ENCODE measurements at regions not wholly inside any gene's neighbourhood (a gene's known extent, or its start where the extent isn't known, plus 50 kb on each side); places are given as distances from the start of the nearest gene placed in this dataset.

DNA sequence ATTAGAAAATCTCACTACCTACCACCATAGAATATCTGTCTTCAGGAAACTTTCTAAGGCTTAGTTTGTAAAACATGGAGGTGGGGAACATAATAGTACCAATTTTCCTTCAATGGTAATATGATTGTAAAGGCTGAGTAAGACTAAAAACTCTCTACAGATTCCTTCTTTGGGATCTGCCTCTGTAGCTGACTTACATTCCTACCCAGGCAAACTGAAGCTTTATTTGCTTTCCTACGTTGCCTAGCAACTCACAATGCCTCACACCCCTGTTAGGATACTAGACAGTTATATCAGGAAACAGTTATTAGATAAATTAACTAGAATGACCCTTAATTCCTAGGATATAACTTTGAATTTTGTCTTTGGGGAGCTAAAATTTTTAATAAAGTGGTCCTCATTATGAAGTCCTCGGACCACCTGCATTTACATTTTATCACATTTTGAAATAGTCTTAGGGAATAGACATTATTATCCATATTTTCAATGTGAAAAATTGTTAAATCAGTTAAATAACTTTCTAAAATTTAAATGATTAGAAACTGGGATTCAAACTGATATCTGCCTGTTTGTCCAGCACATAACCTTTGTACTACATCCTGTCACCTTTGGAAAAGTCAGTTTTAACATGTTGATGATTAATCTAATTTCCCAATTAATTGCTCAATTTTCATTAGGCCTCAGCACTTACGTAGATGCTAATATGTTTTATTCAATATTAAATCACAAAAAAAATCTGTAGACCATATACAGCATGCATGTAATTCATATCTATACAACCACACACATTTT lies 591.4 kb downstream of the RNF144B start:
- H3K27me3 Mint-ChIP-seq: no peaks in the 10 kb centered on the region
- DNase-seq: no peak
- no peak for ATAC-seq

GRCh38 chr6:18985061-18985460 lies 597.9 kb downstream of the RNF144B start:
- ATAC-seq: no peak
- no peak overlapping the region for H3K4me3 Mint-ChIP-seq
- no peak for DNase-seq
- H3K27ac Mint-ChIP-seq: no peak overlapping the region
- no peaks in the 10 kb centered on the region for H3K4me1 Mint-ChIP-seq
- H3K27me3 Mint-ChIP-seq: no peaks in the 10 kb centered on the region
- peaks cover 0 to 5% of the 10 kb centered on the region in 2 donors for H3K9me3 Mint-ChIP-seq

More for the DNA sequence above, 591.4 kb downstream of the RNF144B start:
- H3K4me1 Mint-ChIP-seq: no peaks in the 10 kb centered on the region
- no peak overlapping the region for H3K4me3 Mint-ChIP-seq
- H3K27ac Mint-ChIP-seq: no peak overlapping the region
- H3K9me3 Mint-ChIP-seq: peaks cover 0 to 5% of the 10 kb centered on the region in 2 donors

DNA sequence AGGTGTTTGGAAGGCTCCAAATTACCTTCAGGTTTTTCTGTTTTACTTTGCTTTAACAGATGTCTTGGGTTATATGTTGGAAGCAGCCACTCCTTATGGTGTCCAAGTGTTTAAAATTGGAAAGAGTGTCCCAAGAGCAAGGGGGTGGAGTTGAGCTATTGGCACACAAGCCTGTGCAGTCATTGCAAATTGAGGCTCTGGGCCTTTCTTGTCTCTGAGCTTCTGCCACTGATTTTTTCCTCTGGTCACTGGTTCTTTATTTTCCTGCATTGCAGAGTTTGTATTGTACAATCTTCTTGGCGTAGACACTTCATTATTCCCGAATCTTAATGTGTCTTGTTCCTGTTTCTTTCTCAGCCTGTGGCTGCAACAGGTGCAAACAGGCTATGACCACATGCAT lies 598.8 kb downstream of the RNF144B start:
- H3K9me3 Mint-ChIP-seq: peaks cover 0 to 5% of the 10 kb centered on the region in 2 donors
- H3K27me3 Mint-ChIP-seq: peaks cover 5% of the 10 kb centered on the region
- ATAC-seq (no peak), DNase-seq (no peak)
- H3K27ac Mint-ChIP-seq: no peak overlapping the region
- H3K4me3 Mint-ChIP-seq: no peak overlapping the region
- no peaks in the 10 kb centered on the region for H3K4me1 Mint-ChIP-seq

- no peaks in the 10 kb centered on the region for H3K4me1 Mint-ChIP-seq
- ATAC-seq (no peak), DNase-seq (no peak)
- peaks cover 8% of the 10 kb centered on the region for H3K27me3 Mint-ChIP-seq
- no peaks in the 10 kb centered on the region for H3K9me3 Mint-ChIP-seq
- H3K27ac Mint-ChIP-seq: no peak overlapping the region
- no peak overlapping the region for H3K4me3 Mint-ChIP-seq
These were observed 601.5 kb downstream of the RNF144B start for GRCh38 chr6:18988636-18989035.

DNA sequence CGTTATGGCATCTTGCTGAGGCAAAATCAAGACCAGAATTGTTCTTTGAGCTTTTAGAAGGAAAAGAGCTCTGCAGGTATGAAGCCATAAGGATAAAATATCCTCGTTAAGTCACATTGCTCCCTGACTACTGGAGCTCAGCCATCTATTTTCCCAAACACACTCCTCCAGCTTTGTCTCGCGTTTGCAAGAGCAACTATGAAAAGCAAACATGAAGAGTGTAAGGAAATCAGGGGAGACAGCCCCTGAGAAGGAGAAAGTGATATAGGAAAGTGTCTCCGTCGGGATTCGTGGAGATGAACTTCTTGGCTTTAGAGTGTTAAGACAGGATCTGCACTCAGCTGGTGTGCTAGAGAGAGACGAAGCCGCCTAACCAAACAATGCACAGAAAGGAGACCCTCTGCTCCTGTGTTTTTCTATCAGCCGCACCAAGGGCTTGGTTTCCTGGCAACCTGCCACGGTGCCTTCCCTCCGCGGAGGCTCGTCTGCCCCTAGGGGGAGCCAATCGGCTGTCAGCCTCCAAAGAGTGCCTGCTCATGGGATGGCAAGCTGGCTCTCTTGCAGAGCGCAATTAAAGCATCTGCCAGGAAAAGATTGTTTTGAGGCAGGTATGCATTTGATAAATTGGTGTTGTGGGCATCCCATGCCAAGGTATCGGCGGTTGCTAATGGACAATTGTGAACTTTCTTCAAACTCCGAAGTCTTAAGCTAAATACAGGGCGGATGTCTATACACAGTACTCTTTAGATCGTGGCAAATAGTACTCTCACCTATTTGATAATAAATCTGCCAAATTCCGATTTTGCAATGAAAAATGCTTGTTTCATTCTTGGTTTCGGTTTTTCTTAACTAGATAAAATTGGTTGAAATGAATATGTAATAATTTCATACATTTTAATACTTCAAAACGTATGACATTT lies 603.2 kb downstream of the RNF144B start:
- Mint-ChIP-seq H3K4me3 (no peak overlapping the region), H3K27me3 (peaks cover 8% of the 10 kb centered on the region), H3K4me1 (no peaks in the 10 kb centered on the region), H3K9me3 (peaks cover 0 to 8% of the 10 kb centered on the region in 2 donors), H3K27ac (no peak overlapping the region)
- DNase-seq: peak; percentile 18 to 23
- no peak for ATAC-seq

- Mint-ChIP-seq H3K27me3 (no peaks in the 10 kb centered on the region), H3K4me3 (no peak overlapping the region), H3K27ac (no peak overlapping the region), H3K4me1 (no peaks in the 10 kb centered on the region), H3K9me3 (peaks cover 0 to 22% of the 10 kb centered on the region in 2 donors)
- no peak for DNase-seq
- ATAC-seq: no peak
These were observed 610.3 kb downstream of the RNF144B start for GRCh38 chr6:18997375-18997826.

GRCh38 chr6:19002976-19003560 lies 615.9 kb downstream of the RNF144B start:
- Mint-ChIP-seq H3K9me3 (no peaks in the 10 kb centered on the region), H3K27me3 (no peaks in the 10 kb centered on the region), H3K27ac (no peak overlapping the region), H3K4me1 (no peaks in the 10 kb centered on the region), H3K4me3 (no peak overlapping the region)
- DNase-seq (no peak), ATAC-seq (no peak)

DNA sequence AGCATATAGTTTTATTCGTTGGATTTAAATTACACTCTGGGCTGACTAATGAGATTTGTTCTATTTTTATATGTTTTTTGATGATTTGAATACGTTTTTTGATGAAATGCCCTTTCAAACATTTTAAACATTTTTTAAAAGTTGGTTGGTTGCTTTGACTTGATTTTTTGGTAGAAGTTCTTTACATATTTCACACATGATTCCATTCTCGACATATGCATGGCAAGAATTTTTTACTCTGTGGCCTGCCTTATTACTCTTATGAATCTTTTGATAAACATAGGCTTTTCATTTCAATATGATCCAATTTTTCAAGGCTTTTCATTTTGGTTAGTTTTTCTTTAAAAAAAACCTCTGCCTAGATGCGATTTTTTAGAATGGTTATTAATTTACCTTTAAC lies 617.0 kb downstream of the RNF144B start:
- H3K27me3 Mint-ChIP-seq: no peaks in the 10 kb centered on the region

DNA sequence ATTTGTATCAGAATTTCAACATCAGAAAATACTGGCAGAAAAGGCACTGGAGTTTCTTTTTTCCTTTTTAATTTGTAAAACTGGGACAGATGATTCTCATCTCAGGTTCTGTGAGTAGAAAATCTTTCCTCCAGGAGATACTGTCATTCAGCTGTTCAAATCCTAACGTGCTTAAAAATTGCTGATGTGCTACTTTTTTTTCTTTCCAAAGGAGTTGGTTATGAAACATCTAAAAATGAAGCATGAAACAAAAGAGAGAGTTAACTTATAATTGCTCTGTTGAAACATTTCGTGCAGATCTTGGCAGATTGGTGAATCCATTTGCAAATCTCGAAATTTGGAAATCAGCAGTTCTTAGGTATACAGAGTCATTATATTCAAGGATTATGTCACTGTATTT lies 622.6 kb downstream of the RNF144B start:
- no peaks in the 10 kb centered on the region for H3K27me3 Mint-ChIP-seq
- ATAC-seq (no peak), DNase-seq (no peak)
- no peaks in the 10 kb centered on the region for H3K4me1 Mint-ChIP-seq
- H3K27ac Mint-ChIP-seq: no peak overlapping the region
- H3K9me3 Mint-ChIP-seq: peaks cover 0 to 6% of the 10 kb centered on the region in 2 donors
- H3K4me3 Mint-ChIP-seq: no peak overlapping the region

More for the DNA sequence above, 617.0 kb downstream of the RNF144B start:
- Mint-ChIP-seq H3K4me3 (no peak overlapping the region), H3K27ac (no peak overlapping the region), H3K4me1 (no peaks in the 10 kb centered on the region), H3K9me3 (no peaks in the 10 kb centered on the region)
- ATAC-seq (no peak), DNase-seq (no peak)

DNA sequence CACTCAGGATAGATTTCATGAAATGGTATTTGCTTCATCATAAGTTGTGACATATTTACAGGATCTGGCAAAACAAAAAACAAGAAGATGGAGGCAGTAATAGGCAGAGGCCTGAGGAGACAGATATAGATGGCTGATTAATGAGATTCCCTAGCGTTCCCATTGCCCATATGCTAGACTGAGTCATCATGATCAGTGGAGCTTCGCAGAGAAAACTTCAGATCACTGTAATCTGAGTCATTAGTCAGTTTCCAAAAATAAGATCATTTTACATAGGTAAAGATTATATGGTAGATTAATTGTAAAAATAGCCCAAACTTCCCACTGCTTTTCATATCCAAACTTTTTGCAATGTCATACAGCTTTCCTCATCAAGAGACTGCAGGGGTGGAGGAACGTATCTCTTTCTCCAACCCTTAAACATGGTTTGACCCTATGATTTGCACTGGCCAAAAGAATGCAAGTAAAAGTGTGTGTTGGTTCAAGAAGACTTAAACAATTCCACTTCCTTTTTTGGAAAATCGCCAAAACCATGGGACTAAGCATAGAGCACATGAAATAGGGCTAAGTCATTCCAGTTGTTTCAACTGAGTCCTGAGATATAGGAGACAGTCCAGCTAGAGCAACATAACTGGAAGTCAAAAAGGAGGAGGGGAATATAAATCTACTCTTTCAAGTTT lies 626.0 kb downstream of the RNF144B start:
- Mint-ChIP-seq H3K4me1 (no peaks in the 10 kb centered on the region), H3K27ac (no peak overlapping the region), H3K9me3 (peaks cover 5 to 6% of the 10 kb centered on the region in 2 donors), H3K4me3 (no peak overlapping the region), H3K27me3 (no peaks in the 10 kb centered on the region)
- ATAC-seq (no peak), DNase-seq (no peak)

GRCh38 chr6:19024737-19025136 lies 637.6 kb downstream of the RNF144B start:
- Mint-ChIP-seq H3K9me3 (no peaks in the 10 kb centered on the region), H3K27me3 (no peaks in the 10 kb centered on the region), H3K4me1 (no peaks in the 10 kb centered on the region), H3K27ac (no peak overlapping the region), H3K4me3 (no peak overlapping the region)
- no peak for DNase-seq
- ATAC-seq: no peak

GRCh38 chr6:19028201-19028600 lies 641.1 kb downstream of the RNF144B start:
- no peak overlapping the region for H3K4me3 Mint-ChIP-seq
- H3K27ac Mint-ChIP-seq: no peak overlapping the region
- ATAC-seq: no peak
- H3K27me3 Mint-ChIP-seq: no peaks in the 10 kb centered on the region
- no peaks in the 10 kb centered on the region for H3K9me3 Mint-ChIP-seq
- H3K4me1 Mint-ChIP-seq: no peaks in the 10 kb centered on the region
- no peak for DNase-seq

DNA sequence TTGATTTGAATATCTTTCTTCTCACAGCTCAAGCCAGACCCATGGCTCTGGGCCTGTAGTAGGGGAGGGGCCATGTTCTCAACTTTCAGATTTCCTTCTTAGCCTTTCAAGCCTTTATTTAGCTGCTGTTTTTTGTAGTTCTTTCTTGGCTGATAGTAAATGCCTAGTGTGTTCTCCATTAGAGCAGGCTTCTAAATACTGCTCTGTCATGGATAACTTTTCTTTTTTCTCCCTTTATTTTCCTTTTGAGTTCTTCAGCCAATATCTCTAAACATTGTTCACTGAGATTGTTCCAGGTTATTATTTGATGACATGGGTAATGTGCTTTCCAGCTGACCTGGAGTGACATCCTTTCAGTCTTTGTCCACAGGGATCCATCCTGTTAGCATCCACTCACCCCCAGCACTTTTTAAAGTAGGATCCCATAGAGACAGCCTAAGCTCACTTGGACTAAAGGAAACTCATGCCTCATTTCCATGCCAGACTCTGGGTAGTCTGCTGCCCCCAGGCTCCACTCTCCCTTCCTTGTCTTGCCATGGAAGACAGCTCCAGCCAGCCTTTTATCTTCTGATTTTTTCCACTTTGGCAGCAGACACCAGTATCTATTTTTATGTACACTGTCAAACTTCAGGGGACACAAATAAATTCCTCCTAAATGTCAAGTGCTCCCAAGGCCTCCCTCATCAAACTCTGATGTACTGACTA lies 645.6 kb downstream of the RNF144B start:
- ATAC-seq: no peak
- Mint-ChIP-seq H3K27ac (peak overlapping the region in 1 of 2 donors; percentile 39), H3K27me3 (no peaks in the 10 kb centered on the region), H3K4me3 (no peak overlapping the region), H3K4me1 (no peaks in the 10 kb centered on the region), H3K9me3 (no peaks in the 10 kb centered on the region)
- no peak for DNase-seq

- Mint-ChIP-seq H3K27me3 (no peaks in the 10 kb centered on the region), H3K4me1 (no peaks in the 10 kb centered on the region), H3K9me3 (no peaks in the 10 kb centered on the region), H3K27ac (no peak overlapping the region), H3K4me3 (no peak overlapping the region)
- DNase-seq (no peak), ATAC-seq (no peak)
These were observed 646.5 kb downstream of the RNF144B start for GRCh38 chr6:19033683-19034082.

- Mint-ChIP-seq H3K4me1 (no peaks in the 10 kb centered on the region), H3K27ac (no peak overlapping the region), H3K4me3 (no peak overlapping the region), H3K9me3 (no peaks in the 10 kb centered on the region), H3K27me3 (no peaks in the 10 kb centered on the region)
- DNase-seq (no peak), ATAC-seq (no peak)
These were observed 647.8 kb downstream of the RNF144B start for GRCh38 chr6:19034986-19035385.
